C4-2B (cell line): ENCODE measurements at regions not wholly inside any gene's neighbourhood (a gene's known extent, or its start where the extent isn't known, plus 50 kb on each side); places are given as distances from the start of the nearest gene placed in this dataset.

Experiments used
- H3K27ac ChIP-seq: fragments of 450-650 bp; 2 replicates; pipeline ENCODE4 v1.5.1; 2017
- CTCF ChIP-seq: fragments of 450-650 bp; conservative IDR thresholded peaks from 2 replicates; pipeline ENCODE4 v1.5.1; 2017; ENCODE audit warnings: mild to moderate bottlenecking
- ZFX ChIP-seq: fragments of 450-650 bp; IDR thresholded peaks from 2 replicates; pipeline ENCODE4 v1.6.1; 2017

- no peak overlapping the region for H3K27ac ChIP-seq
- no peak for TF ChIP-seq CTCF
Observed at GRCh38 chr1:106756752-106757151, 299.7 kb upstream of the PRMT6 start.

- TF ChIP-seq ZFX, result no peak
- TF ChIP-seq CTCF, result no peak
- no peak overlapping the region for H3K27ac ChIP-seq
Observed at GRCh38 chr1:106768077-106768476, 288.4 kb upstream of the PRMT6 start.

- no peak for TF ChIP-seq ZFX
- TF ChIP-seq CTCF, result no peak
- no peak overlapping the region for H3K27ac ChIP-seq
Observed at GRCh38 chr1:106768501-106768900, 288.0 kb upstream of the PRMT6 start.

- TF ChIP-seq ZFX (no peak), CTCF (no peak)
- H3K27ac ChIP-seq, result no peak overlapping the region; the same call in 1 of the 2 replicates
Observed at GRCh38 chr1:106773206-106773605, 283.3 kb upstream of the PRMT6 start.

GRCh38 chr1:106780066-106780465 lies 276.4 kb upstream of the PRMT6 start:
- H3K27ac ChIP-seq, result no peak overlapping the region
- TF ChIP-seq CTCF, result no peak
- TF ChIP-seq ZFX, result no peak

GRCh38 chr1:106780806-106781569 lies 275.5 kb upstream of the PRMT6 start:
- TF ChIP-seq CTCF, result no peak
- TF ChIP-seq ZFX, result no peak
- no peak overlapping the region for H3K27ac ChIP-seq

- TF ChIP-seq CTCF (no peak), ZFX (no peak)
- H3K27ac ChIP-seq, result no peak overlapping the region
Observed at GRCh38 chr1:106785176-106785575, 271.3 kb upstream of the PRMT6 start.
